ENCODE measurements at regions not wholly inside any gene's neighbourhood (a gene's known extent, or its start where the extent isn't known, plus 50 kb on each side); places are given as distances from the start of the nearest gene placed in this dataset.

DNA sequence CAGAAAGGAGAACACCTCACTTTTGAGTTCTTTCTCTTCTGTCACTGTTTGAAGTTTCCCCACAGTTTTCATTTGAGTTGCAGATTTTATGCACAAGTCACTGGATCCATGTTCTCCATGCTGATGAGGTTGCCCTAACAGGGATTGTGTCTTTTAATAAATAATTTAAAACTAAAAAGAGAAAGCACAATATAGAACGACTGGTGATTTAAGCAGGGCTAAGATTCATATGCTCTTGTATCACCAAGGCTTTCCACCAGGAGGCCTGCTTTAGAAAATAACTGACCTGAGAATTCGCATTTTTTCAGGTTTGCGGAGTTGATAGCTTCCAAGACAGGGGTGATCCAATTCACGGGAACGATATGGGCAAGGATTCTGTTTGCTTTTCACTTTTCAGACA is 252.0 kb upstream of the VEPH1 start:
- DNase-seq (ENCODE audit: low spot score) = no peak
- TF ChIP-seq, protein P1, sequence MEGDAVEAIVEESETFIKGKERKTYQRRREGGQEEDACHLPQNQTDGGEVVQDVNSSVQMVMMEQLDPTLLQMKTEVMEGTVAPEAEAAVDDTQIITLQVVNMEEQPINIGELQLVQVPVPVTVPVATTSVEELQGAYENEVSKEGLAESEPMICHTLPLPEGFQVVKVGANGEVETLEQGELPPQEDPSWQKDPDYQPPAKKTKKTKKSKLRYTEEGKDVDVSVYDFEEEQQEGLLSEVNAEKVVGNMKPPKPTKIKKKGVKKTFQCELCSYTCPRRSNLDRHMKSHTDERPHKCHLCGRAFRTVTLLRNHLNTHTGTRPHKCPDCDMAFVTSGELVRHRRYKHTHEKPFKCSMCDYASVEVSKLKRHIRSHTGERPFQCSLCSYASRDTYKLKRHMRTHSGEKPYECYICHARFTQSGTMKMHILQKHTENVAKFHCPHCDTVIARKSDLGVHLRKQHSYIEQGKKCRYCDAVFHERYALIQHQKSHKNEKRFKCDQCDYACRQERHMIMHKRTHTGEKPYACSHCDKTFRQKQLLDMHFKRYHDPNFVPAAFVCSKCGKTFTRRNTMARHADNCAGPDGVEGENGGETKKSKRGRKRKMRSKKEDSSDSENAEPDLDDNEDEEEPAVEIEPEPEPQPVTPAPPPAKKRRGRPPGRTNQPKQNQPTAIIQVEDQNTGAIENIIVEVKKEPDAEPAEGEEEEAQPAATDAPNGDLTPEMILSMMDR (IDR thresholded peaks at IDR 0.05) = peak; percentile 36
- TF ChIP-seq EZH2phosphoT487 (IDR thresholded peaks at IDR 0.05) = no peak

DNA sequence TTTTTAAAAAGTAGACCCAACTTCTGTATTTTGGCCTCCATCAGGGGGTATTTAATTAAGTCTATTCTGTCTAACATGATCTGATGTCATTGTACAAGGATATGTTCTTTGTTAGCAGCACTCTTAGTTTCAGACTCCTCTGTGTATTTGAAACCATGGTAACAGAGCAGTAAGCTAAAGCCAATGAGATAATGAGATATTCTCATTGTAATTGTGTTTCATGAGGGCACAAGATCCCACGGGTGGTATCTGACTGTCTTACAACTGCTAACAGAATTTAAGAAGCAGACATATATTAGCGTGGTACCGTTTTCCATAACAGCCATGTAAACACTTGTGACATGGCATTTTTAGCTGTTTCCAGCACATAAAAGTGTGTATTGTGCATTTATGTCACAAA is 251.2 kb upstream of the VEPH1 start:
- Histone ChIP-seq H3K9ac (no peak overlapping the region), H3K9me3 (ENCODE audit: low read depth) (no peaks in the 10 kb centered on the region), H3K4me2 (peak overlapping the region; percentile 20), H3K27me3 (no peaks in the 10 kb centered on the region), H4K20me1 (ENCODE audit: low read depth) (no peaks in the 10 kb centered on the region), H3K36me3 (no peaks in the 10 kb centered on the region), H3K79me2 (ENCODE audit: low read depth) (no peaks in the 10 kb centered on the region), H3F3A (ENCODE audit: low read depth) (no peaks in the 10 kb centered on the region), H3K4me1 (peaks cover 16% of the 10 kb centered on the region), H2AFZ (replicated peaks) (no peak overlapping the region), H3K4me3 (no peak overlapping the region), H3K27ac (no peak overlapping the region)
- H3K27me3 Mint-ChIP-seq (ENCODE audit: insufficient read depth, low read depth) = no peaks in the 10 kb centered on the region
- no peaks in the 10 kb centered on the region for H3K36me3 Mint-ChIP-seq
- DNase-seq (ENCODE audit: low spot score) = peak; percentile 50
- peaks cover 3% of the 10 kb centered on the region for H3K9me3 Mint-ChIP-seq
- TF ChIP-seq EZH2phosphoT487 (IDR thresholded peaks at IDR 0.05) = no peak
- TF ChIP-seq, protein P1 (IDR thresholded peaks at IDR 0.05) = no peak
- no peak for TF ChIP-seq EZH2 (IDR thresholded peaks at IDR 0.05)
- H3K4me3 Mint-ChIP-seq = peak overlapping the region; percentile 17
- peak overlapping the region; percentile 98 for H3K27ac Mint-ChIP-seq
- peaks cover 37% of the 10 kb centered on the region for H3K4me1 Mint-ChIP-seq

More for the DNA sequence above, 252.0 kb upstream of the VEPH1 start:
- Histone ChIP-seq H3K4me3 (no peak overlapping the region), H3K79me2 (ENCODE audit: low read depth) (no peaks in the 10 kb centered on the region), H3K9me3 (ENCODE audit: low read depth) (no peaks in the 10 kb centered on the region), H2AFZ (replicated peaks) (no peak overlapping the region), H3K36me3 (no peaks in the 10 kb centered on the region), H3K4me1 (peaks cover 16% of the 10 kb centered on the region), H3K9ac (no peak overlapping the region), H3K4me2 (no peak overlapping the region), H3F3A (ENCODE audit: low read depth) (no peaks in the 10 kb centered on the region), H3K27ac (no peak overlapping the region), H4K20me1 (ENCODE audit: low read depth) (no peaks in the 10 kb centered on the region), H3K27me3 (no peaks in the 10 kb centered on the region)
- H3K36me3 Mint-ChIP-seq = no peaks in the 10 kb centered on the region
- H3K4me1 Mint-ChIP-seq = peaks cover 40% of the 10 kb centered on the region
- H3K9me3 Mint-ChIP-seq = no peaks in the 10 kb centered on the region
- H3K4me3 Mint-ChIP-seq = peak overlapping the region; percentile 61
- peak overlapping the region; percentile 98 for H3K27ac Mint-ChIP-seq
- no peaks in the 10 kb centered on the region for H3K27me3 Mint-ChIP-seq (ENCODE audit: insufficient read depth, low read depth)

DNA sequence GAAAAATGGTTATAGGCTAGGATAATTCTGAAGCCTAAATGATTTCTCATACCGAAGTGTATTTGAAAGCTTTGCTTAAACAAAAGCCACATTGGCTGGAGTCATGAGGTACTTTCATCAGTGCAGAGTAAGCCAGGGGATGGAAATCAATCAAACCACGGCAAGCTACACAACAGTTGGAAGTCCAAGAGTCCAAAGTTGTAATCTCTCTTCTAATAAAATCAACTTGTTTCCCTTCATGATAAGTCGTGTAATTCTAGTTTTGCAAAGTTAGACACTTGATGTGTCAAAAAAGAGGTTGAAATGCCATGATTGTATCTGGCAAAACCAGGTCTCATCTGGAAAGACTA is 250.5 kb upstream of the VEPH1 start:
- DNase-seq (ENCODE audit: low spot score) = no peak
- Histone ChIP-seq H3K9me3 (ENCODE audit: low read depth) (no peaks in the 10 kb centered on the region), H3F3A (ENCODE audit: low read depth) (no peaks in the 10 kb centered on the region), H3K27ac (no peak overlapping the region), H3K79me2 (ENCODE audit: low read depth) (no peaks in the 10 kb centered on the region), H2AFZ (replicated peaks) (no peak overlapping the region), H3K9ac (no peak overlapping the region), H4K20me1 (ENCODE audit: low read depth) (no peaks in the 10 kb centered on the region), H3K4me1 (peaks cover 16% of the 10 kb centered on the region), H3K27me3 (no peaks in the 10 kb centered on the region), H3K4me2 (peak overlapping the region; percentile 20), H3K4me3 (no peak overlapping the region), H3K36me3 (no peaks in the 10 kb centered on the region)
- H3K4me3 Mint-ChIP-seq = no peak overlapping the region
- TF ChIP-seq, protein P1 (IDR thresholded peaks at IDR 0.05) = no peak
- TF ChIP-seq EZH2phosphoT487 (IDR thresholded peaks at IDR 0.05) (no peak), EZH2 (IDR thresholded peaks at IDR 0.05) (no peak)
- no peaks in the 10 kb centered on the region for H3K27me3 Mint-ChIP-seq (ENCODE audit: insufficient read depth, low read depth)
- H3K36me3 Mint-ChIP-seq = no peaks in the 10 kb centered on the region
- H3K4me1 Mint-ChIP-seq = peaks cover 37% of the 10 kb centered on the region
- H3K27ac Mint-ChIP-seq = peak overlapping the region; percentile 98
- H3K9me3 Mint-ChIP-seq = peaks cover 3% of the 10 kb centered on the region

Data from neural progenitor cell (in vitro differentiated cells).